ENCODE measurements at regions not wholly inside any gene's neighbourhood (a gene's known extent, or its start where the extent isn't known, plus 50 kb on each side); places are given as distances from the start of the nearest gene placed in this dataset.

DNA sequence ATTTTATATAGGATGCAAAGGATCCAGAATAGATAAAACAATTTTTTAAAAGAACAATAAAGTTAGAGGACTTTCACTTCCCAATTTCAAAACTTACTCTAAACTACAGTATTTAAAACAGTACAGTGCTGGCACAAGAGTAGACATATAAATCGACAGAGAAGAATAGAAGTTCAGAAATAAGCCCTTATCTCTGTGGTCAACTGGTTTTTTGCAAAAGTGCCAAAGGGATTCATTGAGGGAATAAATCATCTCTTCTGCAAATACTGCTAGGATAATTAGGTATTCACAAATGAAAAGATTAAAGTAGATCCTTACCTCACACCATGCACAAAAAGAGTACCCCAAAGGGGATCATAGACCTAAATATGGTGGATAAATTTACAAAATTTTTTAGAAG, 431.0 kb upstream of the HTR2A start:
- Histone ChIP-seq H2BK120ac (ENCODE audit: low read depth, low read length) (no peak overlapping the region), H4K20me1 (ENCODE audit: insufficient read depth, low read length) (no peaks in the 10 kb centered on the region), H3K79me1 (ENCODE audit: low read depth in 1 of 2, low read length in 2 of 2) (no peaks in the 10 kb centered on the region), H3K18ac (ENCODE audit: low read depth, low read length) (no peak overlapping the region), H3K23ac (ENCODE audit: low read depth, low read length) (no peak overlapping the region), H2AFZ (replicated peaks; ENCODE audit: low read length, poor library complexity) (no peak overlapping the region), H3K9me1 (ENCODE audit: insufficient read depth, low read length) (no peaks in the 10 kb centered on the region), H3K27ac (ENCODE audit: insufficient read depth, low read length) (no peak overlapping the region), H3K4me3 (ENCODE audit: insufficient read depth, low read depth, low read length) (no peak overlapping the region), H2AK5ac (ENCODE audit: low read depth, low read length) (no peak overlapping the region), H3K14ac (replicated peaks; ENCODE audit: low read depth, low read length) (no peak overlapping the region), H3K9me3 (ENCODE audit: control insufficient read depth, insufficient read depth, low read length) (no peaks in the 10 kb centered on the region), H2BK5ac (ENCODE audit: low read depth, low read length, poor library complexity, severe bottlenecking) (no peak overlapping the region), H2BK15ac (ENCODE audit: low read depth, low read length) (no peak overlapping the region), H3K4me2 (ENCODE audit: low read depth, low read length) (no peak overlapping the region), H3K36me3 (ENCODE audit: control insufficient read depth, insufficient read depth, low read length) (no peaks in the 10 kb centered on the region), H3K4me1 (ENCODE audit: control insufficient read depth, insufficient read depth, low read length) (no peaks in the 10 kb centered on the region), H4K5ac (ENCODE audit: low read depth, low read length) (no peak overlapping the region), H3K56ac (ENCODE audit: extremely low read depth, insufficient read depth, low read length) (no peak overlapping the region), H3K27me3 (ENCODE audit: control insufficient read depth, insufficient read depth, low read length) (no peaks in the 10 kb centered on the region), H3K4ac (ENCODE audit: low read depth, low read length) (no peak overlapping the region), H4K91ac (ENCODE audit: insufficient read depth, low read depth, low read length) (no peak overlapping the region), H2BK20ac (ENCODE audit: low read depth, low read length) (no peak overlapping the region), H4K8ac (ENCODE audit: low read depth in 2 of 2, low read length in 2 of 2) (no peak overlapping the region), H2AK9ac (replicated peaks; ENCODE audit: low read depth, low read length, poor library complexity) (no peak overlapping the region), H3K9ac (ENCODE audit: low read depth, low read length) (no peak overlapping the region)
- in situ Hi-C loops (cut with MboI; ENCODE audit: low sequenced_read_pairs) (no loop called here), intact Hi-C loops (cut with micrococcal nuclease) (no loop called here), dilution Hi-C loops (cut with HindIII; ENCODE audit: low sequenced_read_pairs, unreplicated experiment) (no loop called here)
- BruUV-seq (replicated peaks), result no TSS peak
- WGBS, 2 experiments (ENCODE audit: extremely low coverage in 2 of 2, insufficient read length in 1 of 2), result no CpG with 5 or more reads among the region's 1 CpG
- no peak for ATAC-seq (ENCODE audit: low read depth)
- ChIA-PET CTCF (no interaction called here), POLR2A (ENCODE audit: unreplicated experiment) (no interaction called here)
- no peak for DNase-seq
- TF ChIP-seq MAFK (IDR thresholded peaks at IDR 0.05; ENCODE audit: low read depth, low read length) (no peak), RCOR1 (IDR thresholded peaks at IDR 0.05; ENCODE audit: insufficient replicate concordance, low read length) (no peak)
